Epidermal melanocyte (primary cell): ENCODE measurements at regions not wholly inside any gene's neighbourhood (a gene's known extent, or its start where the extent isn't known, plus 50 kb on each side); places are given as distances from the start of the nearest gene placed in this dataset.

Source experiments
- DNase-seq: peaks from one replicate; pipeline ENCODE4 v3.0.0; 2011; ENCODE audit warnings: low spot score; ENCODE audit not compliant: insufficient read length

DNA sequence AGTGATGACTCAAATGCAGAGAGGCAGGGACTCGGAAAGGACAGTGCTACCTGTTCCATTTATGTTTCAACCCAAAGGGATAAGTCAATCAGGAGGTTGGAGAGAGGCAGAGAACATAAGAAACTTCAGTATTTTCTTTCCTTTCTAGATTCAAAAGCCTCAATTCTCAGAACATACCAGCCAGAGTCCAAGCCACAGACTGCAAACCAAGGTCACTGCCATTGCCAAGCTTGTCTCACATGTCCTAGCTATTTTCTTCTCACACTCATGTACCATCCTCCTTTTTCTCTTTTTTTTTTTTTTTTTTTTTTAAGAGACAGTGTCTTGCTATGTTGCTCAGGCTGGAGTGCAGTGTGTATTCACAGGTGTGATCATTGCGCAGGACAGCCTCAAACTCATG, 111.7 kb upstream of the AKIP1 start:
- DNase-seq: no peak

DNA sequence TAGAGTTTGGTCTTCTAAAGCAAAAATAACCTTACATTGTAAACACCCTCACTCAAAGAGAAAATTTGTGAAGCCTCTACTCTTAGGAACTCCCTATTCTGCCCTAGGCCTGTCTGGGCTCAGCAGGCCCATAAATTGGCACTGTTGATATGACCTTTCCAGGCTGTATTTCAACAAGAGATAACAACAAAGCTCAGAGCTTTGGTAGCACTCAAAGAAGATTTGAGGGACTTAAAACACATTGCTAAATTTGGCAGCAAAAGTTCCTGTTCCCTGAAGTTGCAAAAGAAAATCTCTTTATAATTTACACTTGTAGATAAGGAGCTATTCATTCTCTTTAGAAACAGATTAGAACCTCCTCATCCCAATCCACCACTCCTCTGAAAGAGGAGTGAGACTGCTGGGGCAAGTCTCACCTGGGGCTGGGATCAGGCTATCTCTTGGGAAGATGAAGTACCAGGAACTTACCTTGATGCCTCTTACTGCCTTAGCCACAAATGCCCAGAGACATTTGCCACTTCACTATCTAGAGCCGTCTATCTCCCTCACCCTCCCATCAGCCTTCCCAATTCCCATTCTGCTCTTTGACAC, 110.4 kb upstream of the AKIP1 start:
- no peak for DNase-seq

DNA sequence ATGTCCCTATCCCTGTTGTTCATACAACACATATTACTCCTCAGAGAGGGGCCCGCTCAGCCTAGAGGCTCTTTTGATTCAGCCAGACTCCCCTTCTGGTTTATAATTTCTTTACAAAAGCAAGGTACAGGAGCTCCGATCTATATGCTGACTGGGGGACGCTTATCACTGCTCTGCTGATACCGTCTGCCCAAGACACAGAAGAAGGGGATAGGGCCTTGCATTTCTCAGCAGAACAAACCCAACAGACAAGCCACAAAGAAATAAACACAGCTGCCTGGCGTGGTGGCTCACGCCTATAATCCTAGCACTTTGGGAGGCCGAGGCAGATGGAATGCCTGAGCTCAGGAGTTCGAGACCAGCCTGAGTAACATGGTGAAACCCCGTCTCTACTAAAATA, 109.9 kb upstream of the AKIP1 start:
- no peak for DNase-seq

DNA sequence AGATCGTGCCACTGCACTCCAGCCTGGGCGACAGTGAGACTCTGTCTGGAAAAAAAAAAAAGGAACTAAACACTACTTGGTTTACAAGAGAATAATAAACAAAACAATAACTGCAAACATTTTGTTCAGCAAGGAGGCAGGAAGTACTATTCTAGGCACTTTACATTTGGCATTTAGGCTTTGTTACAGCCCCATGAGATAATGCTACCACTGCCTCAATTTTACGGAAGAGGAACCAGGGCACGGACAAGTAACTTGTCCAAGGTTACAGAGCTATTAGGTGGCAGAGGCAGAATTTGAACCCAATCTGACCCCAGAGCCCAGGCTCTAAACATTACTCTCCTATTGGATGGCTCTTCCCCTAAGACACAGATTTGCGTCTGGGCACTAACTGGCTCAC, 108.7 kb upstream of the AKIP1 start:
- DNase-seq: no peak

DNA sequence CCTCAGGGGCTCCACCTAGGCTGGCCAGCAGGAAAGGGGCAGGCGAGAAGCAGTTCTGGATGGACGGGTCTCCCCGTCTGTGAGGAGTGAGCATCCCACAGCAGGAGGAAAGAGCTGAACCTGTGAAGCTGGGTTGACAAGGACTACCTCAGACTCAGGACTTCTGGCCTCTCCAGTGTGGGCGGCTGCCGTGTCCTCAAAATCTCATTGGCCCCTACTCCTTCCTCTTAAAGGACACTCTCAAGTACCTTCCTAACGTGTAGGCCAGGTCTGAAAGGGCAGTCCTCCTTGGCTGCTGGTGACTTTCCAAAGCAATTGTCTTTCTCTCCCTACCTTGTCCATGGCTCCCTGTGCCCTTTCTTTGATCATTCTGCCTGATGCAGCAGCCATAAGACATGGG, 107.0 kb upstream of the AKIP1 start:
- DNase-seq: no peak

DNA sequence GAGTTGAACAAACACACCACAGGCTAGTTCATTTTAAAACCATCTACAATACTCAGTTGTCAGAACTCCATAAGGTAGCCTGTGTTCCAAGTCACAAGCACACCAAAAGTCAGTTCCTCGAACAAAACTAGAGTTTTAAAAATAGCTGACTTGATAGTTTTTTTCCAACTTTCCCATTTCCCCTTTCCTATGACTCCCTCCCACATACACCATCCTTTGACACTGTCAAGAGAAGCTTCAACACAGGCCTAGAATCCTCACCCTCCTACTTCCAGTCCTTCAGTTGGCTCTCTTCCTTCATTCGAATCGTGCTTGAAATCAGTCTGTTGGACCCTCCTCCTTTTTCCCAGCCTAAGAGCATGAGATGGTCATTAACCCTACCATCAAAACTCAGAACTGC, 105.7 kb upstream of the AKIP1 start:
- DNase-seq: no peak

DNA sequence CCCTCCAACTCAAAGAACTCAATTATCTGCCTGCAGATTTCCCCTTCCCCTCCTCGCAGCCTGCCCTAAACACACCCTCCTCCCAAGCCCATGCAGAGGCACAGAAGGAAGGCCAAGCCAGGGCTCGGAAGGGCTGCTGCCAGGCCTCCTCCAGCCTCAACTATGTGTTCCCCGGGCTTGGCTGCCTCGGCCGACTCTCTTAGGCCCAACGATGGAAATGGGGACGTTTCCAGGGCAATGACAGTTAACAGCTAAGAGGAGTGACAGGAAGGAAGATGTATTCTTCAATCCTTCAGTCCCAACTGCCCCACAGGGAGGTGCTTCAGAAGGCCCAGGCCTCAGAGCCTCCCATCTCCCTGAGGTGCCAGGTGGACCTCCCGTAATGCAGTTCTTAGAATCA, 104.0 kb upstream of the AKIP1 start:
- no peak for DNase-seq

DNA sequence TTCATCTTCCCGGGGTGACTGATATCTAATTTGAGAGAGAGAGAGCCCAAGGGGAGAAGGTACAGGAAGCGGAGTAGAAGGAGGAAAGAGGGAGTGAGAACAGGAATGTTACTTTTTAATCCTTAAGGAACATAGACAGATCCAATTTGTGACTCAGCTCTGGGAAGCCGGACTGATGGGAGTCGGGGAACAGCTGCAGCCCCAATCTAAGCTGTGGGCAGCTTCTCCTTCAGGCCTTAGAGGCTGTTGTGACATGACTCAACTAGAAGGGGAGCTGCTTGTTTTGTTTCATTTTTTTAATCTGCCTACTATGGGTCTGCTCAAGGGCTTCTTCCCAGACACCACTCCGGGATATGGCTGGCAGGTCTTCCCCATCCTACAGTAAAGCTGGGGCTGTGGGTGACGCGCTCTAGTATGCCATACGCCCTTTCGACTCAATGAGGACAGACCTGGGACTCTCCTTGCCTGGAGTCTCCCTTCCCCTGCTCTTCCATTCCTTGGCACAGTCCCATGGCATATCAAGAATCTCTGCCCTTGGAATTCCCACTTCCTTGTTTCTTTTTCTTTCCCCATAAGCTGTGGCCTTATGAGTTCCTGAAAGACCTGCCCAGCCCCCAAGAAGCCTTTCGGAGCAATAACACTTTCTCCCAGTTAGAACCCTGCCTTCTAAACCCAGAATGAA, 103.3 kb upstream of the AKIP1 start:
- no peak for DNase-seq

DNA sequence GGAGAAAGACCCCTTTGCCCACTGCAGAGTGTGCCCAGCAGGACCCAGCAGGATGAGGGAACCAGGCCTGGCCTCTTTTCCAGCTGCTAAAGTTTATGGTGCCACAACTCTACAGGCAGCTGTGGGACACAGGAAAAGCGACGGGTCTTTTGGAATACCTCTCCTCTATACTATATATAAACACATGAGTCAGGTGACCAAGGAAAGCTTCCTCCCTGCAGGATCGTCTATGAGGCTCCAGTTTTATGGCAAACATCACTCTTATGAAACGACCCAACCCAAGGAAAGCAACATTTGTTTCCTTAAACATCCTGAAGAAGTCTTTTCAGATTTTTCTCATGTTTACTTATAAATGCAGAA, 102.8 kb upstream of the AKIP1 start:
- no peak for DNase-seq

DNA sequence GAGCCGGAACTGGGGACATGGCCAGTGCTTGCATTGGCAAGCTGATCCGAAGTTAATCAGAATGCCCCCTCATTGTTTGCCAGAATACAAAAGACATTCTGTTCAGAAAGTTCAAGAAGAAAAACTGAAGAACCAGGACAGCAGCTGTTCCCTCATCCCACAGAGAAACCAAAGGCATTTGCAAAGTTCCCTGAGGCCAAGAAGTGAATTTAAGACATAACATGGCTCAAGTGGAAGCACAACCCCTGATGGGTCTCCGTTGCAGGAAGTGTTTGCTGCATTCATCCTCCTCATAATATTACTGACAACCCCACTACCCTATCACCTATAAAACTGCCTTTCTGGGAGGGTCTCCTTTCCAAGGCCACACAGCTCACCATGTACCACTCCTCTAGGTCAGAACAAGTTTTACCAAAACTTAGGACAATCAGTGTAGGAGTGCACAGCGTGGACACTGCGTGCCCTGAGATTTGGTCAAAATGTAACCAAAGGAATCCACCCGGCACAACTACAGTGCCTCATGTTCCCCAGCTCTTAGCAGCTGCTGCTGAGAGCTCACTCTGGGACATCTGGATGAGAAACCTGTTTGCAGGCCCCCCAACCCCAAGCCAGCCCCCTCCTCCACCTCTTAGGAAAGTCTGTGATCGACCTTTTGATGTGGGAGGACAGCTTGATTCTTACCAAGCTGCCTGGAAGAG, 101.6 kb upstream of the AKIP1 start:
- peak; percentile 70 for DNase-seq

DNA sequence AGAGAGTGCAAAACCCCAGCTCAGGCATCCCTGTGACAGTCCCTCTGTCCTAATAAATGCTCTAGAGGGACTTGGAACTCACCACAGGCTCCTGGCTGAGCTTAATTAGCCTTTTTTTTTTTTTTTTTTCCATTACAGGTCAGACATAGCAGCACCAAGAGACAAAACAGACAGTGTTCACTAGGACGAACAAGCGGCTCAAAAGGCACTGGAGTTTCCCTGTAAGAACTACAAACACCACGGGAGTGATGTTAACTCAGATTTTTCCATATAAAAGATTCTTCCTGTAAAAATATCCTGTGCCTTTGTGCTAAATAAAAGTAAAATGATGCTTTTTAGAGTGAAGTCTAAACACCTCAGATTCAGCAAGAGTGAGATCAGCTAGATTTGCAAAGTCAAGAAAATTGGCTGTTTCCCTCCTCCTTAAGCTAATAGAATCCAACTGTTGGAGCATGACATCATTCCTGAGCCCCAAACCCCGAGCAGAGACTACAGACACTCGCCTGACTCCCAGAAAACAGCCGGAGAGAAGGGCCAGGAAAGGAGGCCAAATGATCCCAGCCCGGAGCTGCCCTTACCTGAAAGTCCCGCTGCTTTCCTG, 101.0 kb upstream of the AKIP1 start:
- no peak for DNase-seq

DNA sequence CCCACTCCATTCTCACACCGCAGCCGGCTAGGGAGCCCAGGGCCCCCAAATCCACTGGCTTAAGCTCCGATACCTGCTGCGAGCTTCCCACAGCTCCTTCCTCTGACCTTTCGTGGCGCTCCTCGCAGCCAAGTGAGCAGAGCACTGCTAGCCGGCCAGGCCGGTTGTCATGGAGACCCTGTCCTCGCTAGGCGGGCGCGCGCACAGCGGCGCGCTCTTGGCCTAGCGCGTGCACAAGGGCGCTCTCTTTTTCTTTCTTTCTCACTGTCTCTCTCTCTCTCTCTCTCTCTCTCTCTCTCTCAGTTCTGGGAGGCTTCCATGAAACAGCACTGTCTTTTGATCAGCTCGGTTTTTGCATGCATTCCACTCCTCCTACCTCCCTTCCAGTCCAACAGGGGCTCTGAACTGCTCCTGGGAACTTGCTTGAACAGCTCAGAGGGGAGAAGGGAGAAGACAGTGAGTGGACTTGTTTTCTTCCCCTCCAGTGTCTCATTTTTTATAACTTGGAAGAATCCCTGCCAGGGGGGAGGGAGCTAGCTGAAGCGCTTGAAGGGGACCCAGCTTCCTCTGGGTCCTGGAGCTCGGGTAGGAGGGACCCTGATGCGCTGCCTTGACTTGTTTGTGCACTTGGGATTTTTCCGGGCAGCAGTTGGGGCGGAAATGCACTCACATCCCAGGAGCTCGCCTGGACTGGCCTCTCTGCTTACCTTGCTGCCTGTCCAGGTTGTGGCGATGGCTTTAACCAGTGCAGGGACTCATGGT, 100.3 kb upstream of the AKIP1 start:
- DNase-seq: peak; percentile 72

DNA sequence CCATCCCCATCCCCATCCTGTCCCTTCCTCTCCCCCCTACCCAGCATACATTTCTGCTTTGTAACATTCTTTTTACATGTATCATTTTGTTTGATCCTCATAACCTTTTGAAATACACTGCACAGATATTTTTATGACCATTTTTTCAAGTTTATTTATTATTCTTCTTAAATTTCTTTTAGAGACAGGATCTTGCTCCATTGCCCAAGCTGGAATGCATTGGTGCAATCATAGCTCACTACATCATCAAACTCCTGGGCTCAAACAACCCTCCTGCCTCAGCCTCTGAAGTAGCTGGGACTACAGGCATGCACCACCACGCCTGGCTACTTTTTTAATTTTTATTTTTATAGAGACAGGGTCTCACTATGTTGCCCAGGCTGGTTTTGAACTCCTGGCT, 99.4 kb upstream of the AKIP1 start:
- no peak for DNase-seq

DNA sequence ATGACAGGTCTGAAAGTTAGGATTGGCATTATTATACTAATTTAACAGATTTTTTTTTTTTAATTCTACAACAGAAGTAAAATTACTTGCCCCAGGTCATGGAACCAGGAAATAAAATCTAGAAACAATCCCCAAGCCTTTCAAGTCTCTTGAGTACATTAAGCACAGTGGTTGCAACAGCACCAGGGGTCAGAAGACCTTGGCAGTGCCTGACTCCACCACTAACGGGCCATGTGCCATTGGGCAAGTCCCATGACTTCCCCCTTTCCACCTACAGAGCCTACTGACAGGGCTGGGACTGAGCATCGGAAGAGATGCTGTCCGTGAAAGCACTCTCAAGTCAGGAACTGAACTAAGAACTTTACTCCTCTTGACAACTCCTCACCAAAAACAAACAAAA, 98.6 kb upstream of the AKIP1 start:
- DNase-seq: no peak

DNA sequence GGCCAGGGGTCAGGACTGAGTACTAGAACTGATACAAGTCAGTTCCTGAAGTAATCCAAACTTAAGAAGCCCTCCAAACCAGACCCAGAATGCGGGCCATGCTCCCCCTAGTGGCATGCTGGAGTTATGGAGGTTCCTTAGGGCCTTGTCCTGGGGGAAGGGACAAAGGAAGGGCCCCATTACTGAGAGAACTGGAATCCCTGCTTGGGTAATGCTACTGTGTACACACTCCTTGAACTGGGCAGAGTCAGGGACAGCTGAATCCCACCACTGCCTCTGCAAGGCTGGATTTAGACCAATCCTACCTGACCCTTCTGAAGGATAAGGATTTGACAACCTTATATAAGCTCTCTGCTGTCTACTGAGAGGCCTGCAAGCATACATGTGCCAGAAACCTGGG, 97.3 kb upstream of the AKIP1 start:
- DNase-seq: peak; percentile 67

DNA sequence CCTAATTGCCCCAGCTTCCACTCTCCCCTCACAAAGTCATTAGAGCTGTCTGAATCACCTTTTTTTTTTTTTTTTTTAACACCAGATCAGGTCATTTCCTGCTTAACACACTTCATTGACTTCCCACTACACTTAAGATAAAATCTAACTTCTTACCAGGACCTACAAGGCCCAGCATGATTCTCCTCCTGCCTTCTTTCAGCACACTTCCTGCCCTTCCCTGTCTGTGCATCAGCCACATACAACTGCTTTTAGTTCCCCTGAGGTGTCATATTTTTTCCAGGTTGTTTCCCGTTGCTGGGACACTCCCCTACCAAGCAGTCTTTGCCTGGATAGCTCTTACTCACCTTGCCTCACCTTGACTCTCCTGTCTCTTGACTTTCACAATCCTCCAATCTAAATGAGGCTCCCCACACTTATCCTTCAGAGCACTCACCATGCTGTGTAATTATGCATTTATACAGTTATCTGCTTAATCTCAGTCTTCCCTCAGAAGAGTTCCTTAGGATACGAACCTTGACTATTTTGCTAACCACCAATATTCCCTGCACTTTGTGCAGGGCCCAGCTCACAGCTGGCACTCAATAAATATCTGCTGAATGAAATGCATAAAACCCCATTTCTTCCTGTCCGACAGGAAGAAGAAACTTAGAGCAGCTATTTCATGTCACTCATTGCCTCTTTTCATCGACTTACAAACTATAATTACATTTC, 96.6 kb upstream of the AKIP1 start:
- no peak for DNase-seq

DNA sequence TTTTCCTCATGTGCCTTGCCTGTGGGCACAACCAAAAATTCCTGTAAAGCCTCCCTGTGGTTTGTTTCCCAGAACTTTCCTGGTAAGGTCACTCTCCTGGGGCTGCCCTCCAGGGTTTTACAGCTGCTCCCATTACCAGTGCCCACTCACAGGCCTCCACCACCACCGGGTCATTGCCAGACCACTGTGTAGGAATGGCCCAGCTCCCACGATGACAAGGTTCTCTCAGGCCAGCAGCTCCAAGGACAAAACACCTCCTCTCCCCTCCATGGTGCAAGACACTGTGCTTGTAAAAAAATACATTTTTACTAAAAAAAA, 96.1 kb upstream of the AKIP1 start:
- peak; percentile 77 for DNase-seq

DNA sequence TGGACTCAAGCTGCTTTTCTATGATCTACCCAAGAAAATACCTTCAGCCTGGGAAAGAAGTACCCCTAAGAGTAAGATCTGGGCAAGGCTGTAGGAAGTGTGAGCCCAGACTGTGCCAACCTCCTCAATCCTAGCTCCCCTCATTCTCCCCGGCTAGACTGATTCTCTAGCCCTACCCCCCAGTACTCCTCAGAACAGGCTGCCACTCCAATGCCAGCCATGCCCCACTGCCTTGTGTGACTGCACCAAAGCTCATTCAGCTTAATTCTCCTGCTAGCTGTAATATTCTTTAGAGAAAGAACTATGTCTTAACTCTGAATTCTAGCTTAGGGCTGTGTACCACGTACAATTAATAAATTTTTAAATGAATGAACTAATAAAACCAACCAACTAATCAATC, 92.6 kb upstream of the AKIP1 start:
- no peak for DNase-seq

DNA sequence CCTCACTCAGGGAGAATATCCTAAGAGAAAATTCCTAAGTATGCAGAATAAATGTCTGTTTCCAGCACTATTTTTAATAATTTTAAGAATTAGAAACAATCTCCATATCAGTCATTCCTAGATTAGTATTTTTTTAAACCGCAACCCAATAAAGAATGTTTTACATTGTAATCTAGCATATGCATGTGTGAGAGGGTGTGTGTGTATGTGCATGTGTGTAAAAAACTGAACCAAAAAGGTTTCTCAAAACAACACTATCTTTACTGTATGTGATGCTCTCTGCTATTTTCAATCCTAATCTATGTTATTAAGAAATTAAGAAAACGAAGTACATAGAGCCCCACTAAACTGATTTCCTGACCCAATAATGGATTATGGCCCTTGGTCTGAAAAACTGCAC, 90.6 kb upstream of the AKIP1 start:
- DNase-seq: no peak

DNA sequence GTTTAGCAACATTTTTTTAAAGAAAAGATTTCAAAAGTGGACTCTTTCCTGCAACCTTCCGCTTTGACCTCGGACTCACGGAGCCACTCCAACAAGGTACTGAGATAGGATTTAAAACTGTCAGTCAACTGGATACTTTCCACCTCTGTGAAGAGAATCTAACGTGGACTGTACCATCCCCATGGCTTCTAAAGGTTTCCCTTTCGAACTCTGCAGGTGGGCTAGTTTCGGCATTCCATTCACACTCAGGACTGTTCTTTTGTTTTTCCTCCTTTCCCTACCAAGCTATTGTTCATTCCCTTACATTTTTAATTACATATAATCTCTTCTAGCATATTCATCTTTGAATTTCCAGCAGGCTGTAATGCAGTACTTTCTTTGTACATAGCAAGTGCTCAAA, 88.5 kb upstream of the AKIP1 start:
- no peak for DNase-seq

DNA sequence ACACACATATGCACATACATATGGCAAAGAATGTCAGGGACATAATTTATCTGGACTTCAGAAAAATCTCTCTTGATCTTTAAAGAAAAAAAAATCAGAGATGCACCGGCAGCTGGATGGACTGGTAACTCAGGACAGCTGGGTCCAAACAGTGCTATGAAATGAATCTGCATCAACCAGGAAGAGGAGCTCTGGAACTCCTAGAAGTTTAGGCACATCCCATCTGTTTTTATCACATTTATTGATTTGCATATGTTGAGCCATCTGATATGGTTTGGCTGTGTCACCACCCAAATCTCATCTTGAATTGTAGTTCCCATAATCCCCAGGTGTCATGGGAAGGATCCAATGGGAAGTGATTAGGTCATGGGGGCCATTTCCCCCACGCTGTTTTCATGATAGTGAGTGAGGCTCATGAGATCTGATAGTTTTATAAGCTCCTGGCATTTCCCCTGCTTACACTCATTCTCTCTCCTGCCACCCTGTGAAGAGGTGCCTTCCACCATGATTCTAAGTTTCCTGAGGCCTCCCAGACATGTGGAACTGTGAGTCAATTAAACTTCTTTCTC, 87.7 kb upstream of the AKIP1 start:
- DNase-seq: no peak
